EH (cell line): ENCODE measurements at regions not wholly inside any gene's neighbourhood (a gene's known extent, or its start where the extent isn't known, plus 50 kb on each side); places are given as distances from the start of the nearest gene placed in this dataset.
"Not testable (repeated sequence)": the region's sequence is repeated elsewhere in the genome, so short reads cannot be mapped to it uniquely, and the experiment has no call there.

Experiments
- DNase-seq: peaks from one replicate; pipeline ENCODE4 v3.0.0-alpha.2; 2015; ENCODE audit warnings: low read depth

DNA sequence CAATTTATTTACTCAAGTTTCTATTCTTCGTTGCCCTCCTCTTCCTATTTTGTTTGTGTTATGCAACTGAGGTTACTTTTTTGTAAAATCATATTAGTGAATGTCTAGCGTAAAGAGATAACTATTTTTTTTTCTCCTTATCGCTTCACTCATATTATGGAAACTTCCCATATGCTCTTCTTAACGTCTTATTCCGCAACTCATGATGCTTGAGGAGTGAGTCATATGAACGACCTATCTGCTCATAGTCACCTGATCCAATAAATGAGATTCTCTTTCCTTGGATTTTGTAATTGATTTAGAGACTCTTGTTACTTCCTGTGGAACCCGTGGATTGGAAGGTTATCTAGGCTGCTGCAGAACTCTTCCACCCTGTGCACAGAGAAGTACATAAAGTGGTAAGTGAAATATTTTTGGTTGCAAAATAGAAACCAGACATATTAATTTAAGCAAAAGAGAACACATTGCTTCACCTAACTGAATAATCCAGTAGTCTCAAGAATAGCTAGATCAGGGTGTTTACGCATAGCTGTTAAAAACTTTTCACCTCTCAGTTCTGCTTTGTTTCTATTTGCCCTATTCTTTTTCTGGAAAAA is 719.3 kb upstream of the SGO1 start:
- DNase-seq = no peak

- DNase-seq = no peak
Observed at GRCh38 chr3:20904671-20905070, 718.7 kb upstream of the SGO1 start.

DNA sequence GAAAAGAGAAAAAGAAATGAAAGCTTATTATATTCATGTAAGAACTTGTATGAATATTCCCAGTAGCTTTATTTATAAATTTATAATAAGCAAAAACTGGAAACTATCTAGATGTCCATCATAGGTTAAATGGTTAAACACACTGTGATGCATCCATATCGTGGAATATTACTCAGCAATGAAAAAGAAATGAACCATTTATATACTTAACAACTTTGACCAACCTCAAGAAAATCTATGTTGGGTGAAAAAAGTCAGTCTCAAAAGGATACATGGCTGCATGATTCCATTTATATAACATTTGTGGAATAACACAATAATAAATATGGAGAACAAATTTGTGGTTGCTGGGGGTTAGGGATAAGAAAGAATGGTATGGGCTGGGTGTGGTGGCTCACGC is 713.0 kb upstream of the SGO1 start:
- no peak for DNase-seq

- DNase-seq = no peak
Observed at GRCh38 chr3:20890111-20890519, 704.1 kb upstream of the SGO1 start.

- DNase-seq = no peak
Observed at GRCh38 chr3:20878691-20879090, 692.7 kb upstream of the SGO1 start.

DNA sequence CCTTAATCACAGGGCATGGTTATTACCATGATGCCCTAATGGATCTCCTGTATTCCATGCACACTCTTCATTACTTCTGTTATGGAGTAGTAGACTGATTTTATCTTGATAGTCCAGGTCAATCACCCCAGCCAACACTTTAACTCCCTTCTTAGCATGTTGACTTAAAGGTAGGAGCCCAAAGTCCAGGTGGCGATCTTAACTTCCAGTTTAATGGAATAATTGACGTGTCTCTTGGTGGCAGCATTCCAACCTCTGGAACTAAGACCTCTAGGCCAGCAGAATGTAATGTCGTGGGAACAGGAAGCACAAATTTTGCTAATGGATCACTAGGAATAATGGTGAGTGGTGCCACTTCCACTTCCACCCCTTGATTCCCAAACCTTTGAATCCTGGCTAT is 687.2 kb upstream of the SGO1 start:
- no peak for DNase-seq

DNA sequence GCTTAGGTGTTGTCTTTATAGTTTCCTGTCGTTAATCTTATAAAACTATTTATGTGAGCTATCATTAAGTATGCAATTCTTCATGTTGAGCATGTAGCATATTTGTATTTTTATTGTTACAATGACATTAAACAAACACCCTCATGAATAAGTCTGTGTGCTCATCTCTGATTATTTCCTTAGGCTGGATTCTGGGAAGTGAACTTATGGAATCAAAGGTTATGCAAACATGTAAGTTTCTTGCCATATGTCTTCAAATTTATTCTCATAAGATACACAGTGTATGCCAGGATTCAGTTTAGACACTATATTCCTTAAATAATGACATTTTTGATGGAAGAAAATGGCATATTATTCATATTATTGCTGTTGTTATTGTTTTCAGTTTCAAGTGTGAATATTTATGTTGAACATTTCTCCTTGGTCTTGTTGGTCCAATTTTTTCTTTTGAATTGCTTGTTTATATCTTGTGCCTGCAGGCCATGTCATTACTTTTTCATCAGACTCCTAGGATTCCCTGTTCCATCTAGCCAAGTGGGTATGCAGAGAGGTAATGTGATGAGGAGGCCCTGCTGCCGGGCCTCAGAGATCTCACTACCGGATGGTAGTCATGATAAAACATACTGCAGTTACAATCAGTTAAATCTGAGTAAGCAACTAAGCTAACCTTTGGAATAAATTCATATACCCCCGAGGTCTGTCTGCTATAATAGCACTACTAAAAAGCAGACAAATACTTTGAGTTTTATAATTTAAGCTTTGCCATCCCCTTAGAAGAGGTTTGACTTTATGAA is 684.3 kb upstream of the SGO1 start:
- DNase-seq = no peak

DNA sequence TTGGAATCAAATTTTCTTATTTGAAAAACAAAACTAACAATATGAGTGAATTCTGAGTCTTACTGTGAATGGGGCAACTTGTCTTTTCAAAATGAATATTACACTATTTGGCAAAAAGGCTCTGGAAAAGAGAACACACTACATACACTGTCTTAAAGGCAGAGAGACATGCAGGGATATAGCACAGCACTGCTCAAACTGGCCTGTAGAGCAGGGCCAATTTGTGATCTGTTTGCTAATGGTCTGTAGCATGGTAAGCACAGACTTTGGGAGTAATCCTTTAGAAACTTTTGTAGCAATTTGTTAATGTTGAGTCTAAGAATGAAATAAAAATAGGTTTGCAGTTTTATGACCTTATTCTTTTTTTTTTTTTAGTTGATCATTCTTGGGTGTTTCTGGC is 679.8 kb upstream of the SGO1 start:
- DNase-seq = no peak

DNA sequence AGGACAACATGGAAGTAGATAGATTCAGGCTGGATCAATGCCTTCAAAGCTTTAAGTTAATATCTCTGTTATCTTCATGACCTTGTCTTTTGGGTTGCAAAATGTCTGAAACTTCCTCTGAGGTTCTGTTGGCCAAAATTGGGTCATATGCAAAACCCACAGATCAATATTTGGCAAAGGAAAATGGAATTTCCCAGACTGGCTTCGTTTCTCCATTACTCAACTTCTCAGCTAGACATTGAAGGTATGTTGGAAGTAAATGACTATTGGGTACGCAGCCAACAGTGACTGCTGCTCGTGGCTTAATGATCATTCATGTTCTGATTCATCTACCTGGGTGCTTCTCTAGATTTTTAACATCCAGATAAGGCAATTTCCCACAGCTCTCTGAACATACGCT is 675.4 kb upstream of the SGO1 start:
- no peak for DNase-seq

DNA sequence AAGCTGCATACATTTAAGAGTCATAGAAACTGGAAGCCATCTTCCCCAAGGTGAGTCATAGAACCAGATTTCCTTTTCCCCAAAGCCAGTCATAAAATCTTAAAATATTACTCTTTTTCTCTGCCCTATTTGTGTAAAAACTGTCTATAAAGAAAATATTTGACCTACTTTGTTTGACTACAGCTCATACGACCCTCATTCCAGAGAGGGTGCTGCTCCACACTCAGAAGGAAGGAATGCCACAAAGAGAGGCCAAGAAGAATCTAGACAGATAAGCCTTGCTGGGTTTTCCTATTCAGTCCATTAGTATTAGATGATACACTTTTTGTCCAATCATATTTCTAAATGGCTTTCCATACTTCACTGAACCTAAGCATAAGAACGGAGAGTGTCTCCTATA is 671.6 kb upstream of the SGO1 start:
- peak; percentile 85 for DNase-seq

DNA sequence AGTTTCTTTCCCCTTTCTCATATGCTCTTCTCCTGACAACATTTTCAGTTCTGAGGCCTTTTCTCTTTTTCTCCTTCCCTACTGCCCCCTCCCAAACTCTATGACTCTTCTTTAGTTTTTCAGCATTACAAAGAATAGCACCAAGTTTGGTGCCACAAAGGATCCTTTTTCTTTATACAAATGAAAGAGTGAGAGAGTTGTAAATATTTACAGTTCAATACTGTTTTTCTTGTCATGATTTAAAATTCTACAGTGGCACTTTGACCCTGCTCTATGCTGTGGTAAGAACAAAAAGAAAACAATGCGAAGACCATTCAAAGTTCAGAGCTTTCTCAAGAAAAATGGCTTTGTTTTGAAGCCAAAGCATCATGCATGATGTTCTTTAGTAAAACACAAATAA is 667.9 kb upstream of the SGO1 start:
- DNase-seq = no peak

DNA sequence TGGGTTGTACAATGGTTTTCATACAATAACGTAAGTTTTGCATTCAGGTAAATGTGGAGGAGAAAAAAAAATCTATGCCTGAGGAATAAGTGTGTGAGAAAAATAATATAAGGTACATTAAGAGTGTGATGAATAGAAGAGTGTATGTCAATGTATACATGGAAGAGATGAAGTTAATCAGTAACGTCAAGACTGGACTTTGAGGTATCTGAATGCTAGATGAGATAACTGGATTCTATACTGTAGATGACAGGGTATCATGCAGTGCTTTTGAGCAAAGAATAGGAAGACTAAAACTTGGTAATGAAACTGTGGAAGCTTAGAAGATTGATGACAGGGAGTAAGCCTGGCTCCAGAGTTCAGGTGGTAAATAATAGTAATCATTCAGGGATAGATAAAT is 666.7 kb upstream of the SGO1 start:
- no peak for DNase-seq

- DNase-seq = no peak
Observed at GRCh38 chr3:20849975-20850374, 664.0 kb upstream of the SGO1 start.

- no peak for DNase-seq
Observed at GRCh38 chr3:20846832-20847231, 660.8 kb upstream of the SGO1 start.

- no peak for DNase-seq
Observed at GRCh38 chr3:20846066-20846465, 660.1 kb upstream of the SGO1 start.

DNA sequence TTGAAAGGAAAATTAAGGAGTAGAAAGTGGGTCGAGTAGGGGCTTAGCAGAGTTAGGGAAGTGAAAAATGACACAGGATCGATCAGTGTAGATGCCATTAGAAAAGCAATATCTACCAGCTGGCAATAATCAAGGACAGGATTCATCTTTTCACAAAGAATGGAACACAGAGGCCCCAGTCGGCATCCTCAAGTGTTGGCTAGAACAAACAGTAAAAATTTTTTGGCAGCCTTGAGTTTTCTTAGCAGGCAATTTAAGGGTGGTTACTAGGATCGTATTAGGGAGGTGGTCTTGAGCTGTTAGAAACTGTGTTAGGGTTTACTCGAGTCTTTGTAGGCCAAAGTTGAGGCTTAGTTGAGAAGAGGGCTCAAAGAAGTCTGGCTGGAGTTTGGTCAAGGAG is 658.8 kb upstream of the SGO1 start:
- DNase-seq = no peak

DNA sequence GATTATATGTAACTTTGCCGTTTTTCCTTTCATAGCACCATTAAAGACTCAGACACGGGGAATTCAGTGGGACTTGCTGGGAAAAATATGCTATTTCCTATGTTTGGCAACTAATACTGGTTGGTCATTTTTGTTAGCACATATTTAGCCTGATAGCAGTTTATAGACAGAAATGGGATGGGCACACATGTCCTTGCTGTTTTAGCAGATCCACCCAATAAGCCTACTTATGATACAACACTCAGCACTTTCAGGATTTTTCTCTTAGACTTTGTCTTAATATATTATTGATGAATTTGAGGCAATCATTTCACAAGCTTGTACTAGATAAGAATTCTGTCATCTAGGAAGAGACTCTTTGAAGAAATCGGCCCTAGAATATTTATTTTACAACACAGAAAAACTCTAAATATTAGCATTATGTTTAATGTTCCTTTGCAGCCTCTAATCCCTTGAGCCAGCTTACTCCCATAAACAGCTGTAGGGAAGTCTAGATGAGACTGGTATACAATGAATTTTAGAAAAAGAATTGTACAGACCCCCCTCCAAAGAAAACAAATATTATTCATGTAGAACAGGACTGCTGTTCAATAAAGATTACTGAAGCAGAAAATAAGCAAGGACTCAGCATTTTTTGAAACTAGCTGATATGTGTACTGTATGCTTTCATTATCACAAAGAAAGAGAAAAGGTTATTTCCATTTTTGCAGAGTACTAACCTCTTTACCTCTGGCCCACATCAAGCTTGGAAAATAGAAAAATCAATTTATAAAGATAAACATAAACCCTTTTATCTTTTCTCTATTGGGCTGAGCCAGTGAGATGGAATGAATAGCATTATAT is 656.8 kb upstream of the SGO1 start:
- DNase-seq = no peak

- DNase-seq = no peak
Observed at GRCh38 chr3:20842002-20842401, 656.0 kb upstream of the SGO1 start.

DNA sequence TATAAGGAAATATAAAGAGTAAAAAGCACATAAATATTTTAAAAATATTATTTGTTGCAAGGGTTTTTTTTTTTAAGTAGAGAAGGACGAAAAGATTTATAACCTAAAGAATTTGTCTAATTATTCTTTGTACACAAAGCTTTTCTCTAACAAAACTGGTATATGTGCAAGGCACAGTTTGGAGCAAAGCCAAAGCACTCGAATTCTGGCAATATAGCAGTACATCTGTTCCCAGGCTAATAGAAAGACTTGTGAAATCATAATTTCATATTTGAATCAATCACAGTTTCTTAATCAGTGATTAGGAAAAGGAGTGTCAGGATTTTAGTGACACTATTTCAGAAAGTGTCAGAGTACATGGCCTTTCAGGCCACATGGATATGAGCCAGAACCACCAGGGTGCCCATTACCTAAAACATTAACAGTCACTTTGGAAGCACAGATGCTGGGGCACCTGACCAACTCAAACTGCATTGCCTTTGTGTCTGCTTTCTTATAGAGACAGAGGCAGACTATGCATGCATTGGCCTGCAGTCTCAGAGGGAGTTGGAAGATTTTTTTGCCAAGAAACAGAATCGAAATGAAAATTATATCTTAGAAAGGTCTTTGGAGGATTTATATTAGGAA is 651.8 kb upstream of the SGO1 start:
- DNase-seq = no peak

- DNase-seq = no peak
Observed at GRCh38 chr3:20836801-20837200, 650.8 kb upstream of the SGO1 start.

- DNase-seq = no peak
Observed at GRCh38 chr3:20832963-20833362, 647.0 kb upstream of the SGO1 start.

- no peak for DNase-seq
Observed at GRCh38 chr3:20822251-20822650, 636.2 kb upstream of the SGO1 start.

DNA sequence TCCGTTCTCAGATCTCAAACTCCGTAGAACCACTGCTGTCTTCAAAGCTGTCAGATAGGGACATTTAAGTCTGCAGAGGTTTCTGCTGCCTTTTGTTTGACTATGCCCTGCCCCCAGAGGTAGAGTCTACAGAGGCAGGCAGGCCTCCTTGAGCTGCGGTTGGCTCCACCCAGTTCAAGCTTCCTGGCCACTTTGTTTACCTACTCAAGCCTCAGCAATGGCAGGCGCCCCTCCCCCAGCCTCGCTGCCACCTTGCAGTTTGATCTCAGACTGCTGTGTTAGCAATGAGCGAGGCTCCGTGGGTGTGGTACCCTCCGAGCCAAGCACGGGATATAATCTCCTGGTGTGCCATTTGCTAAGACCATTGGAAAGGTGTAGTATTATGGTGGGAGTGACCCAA is 634.9 kb upstream of the SGO1 start:
- DNase-seq = not testable (repeated sequence)
